ENCODE measurements at regions not wholly inside any gene's neighbourhood (a gene's known extent, or its start where the extent isn't known, plus 50 kb on each side); places are given as distances from the start of the nearest gene placed in this dataset.
A peak's percentile ranks its signal among the peaks of the same experiment; 100 is the strongest.
"Not testable (repeated sequence)": the region's sequence is repeated elsewhere in the genome, so short reads cannot be mapped to it uniquely, and the experiment has no call there.

DNA sequence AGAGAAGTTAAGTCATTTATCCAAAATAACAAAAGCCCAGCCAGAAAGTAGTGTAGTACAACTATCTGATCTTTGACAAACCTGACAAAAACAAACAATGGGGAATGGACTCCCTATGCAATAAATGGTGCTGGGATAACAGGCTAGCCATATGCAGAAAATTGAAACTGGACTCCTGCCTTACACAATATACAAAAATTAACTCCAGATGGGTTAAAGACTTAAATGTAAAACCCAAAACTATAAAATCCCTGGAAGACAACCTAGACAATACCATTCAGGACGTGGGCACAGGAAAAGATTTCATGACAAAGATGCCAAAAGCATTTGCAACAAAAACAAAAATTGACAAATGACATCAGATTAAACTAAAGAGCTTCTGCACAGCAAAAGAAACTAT is 561.4 kb upstream of the CHAC2 start:
- not testable (repeated sequence) for DNase-seq (ENCODE audit: low spot score)

GRCh38 chr2:53202063-53202462 is 565.5 kb upstream of the CHAC2 start:
- DNase-seq (ENCODE audit: low spot score), result peak; percentile 20

- no peak for DNase-seq (ENCODE audit: low spot score)
Observed at GRCh38 chr2:53200072-53200471, 567.5 kb upstream of the CHAC2 start.

DNA sequence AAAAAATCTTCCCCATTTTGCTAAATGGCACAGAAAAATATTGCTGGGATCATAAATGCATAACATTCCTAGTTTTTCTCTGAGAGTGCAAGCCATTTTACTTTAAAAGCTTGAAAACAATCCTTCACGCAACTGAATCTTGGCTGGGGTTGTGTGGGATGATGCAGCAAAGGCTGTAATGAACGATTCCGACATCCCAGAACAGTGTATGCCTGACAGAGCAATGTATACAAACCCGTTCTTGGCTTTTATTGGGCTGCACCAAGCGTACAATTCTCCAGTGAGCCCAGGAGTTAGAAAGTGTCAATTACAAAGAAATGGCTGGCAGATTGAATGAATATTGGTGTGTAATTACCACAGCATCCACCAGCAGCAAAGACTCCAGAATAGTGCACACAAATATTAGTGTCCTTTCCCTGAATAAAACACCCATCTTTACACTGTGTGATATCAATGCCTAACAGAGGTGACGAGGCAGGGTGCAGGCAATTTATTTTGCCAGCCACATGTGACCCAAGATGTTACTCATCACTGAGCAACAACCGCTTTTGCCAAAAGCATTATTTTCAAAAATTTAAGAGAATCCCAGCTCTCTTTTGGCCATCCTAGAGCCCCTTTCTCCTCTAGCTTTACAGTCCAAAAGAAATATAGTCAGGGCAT is 578.6 kb upstream of the CHAC2 start:
- DNase-seq (ENCODE audit: low spot score), result no peak

DNA sequence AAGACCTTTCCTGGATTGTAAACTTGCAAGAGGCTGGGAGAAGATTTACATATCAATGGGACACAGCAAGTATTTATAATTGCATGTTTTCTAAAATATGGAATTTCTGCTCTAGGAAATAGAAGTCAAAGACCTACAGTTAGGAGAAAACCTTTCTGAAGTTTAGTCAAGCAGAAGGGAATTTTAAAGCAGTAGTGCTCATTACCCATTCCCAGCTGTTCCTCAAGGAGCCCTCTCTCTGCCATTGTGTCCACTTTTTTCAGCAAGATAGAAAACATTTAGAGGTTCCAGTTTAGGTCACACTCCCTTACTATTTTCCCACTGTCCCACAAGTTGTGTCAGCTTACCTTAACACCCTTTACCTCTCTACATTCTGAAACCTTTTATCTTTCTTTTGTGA is 584.0 kb upstream of the CHAC2 start:
- DNase-seq (ENCODE audit: low spot score), result no peak

GRCh38 chr2:53182601-53183000 is 585.0 kb upstream of the CHAC2 start:
- DNase-seq (ENCODE audit: low spot score), result no peak

DNA sequence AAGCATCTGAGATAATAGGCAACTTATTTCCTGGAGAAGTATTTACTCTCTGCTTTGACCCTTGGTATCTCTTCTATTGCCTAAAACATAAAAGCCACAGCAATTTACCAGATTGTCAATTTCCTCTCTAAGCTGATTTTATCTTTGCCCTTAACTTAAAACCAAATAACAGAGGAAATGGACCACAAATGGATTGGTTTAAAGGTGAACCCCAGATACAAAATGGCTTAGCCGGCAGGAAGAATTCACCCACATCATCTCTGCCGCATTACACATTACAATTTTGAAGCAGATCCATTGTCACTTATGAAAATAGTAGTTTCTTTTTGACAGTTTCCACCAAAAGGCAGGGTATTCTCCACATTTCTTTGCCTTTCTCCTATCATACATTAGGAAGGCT is 585.8 kb upstream of the CHAC2 start:
- DNase-seq (ENCODE audit: low spot score), result no peak

- DNase-seq (ENCODE audit: low spot score), result no peak
Observed at GRCh38 chr2:53177327-53177726, 590.3 kb upstream of the CHAC2 start.

DNA sequence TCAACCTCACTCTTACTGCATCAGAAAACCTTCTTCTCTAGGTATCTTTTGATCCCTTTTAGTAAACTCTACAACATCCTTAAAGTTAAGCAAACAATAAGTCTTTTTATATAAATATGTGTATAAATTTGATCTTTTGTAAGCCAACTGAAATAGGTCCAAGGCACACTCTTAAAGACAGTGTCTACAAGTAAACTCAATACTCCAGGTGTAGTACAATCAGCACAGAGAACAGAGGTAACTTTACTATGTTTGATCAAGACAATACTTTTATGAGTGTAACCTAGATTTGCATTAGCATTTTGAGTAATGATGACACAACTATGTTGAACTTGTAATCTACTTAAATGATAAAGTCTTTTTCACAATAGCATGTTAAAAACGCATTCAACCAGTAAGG is 593.1 kb upstream of the CHAC2 start:
- no peak for DNase-seq (ENCODE audit: low spot score)

- no peak for DNase-seq (ENCODE audit: low spot score)
Observed at GRCh38 chr2:53173698-53174455, 593.7 kb upstream of the CHAC2 start.

- DNase-seq (ENCODE audit: low spot score), result no peak
Observed at GRCh38 chr2:53173091-53173490, 594.5 kb upstream of the CHAC2 start.

- DNase-seq (ENCODE audit: low spot score), result no peak
Observed at GRCh38 chr2:53170466-53170865, 597.1 kb upstream of the CHAC2 start.

- no peak for DNase-seq (ENCODE audit: low spot score)
Observed at GRCh38 chr2:53167227-53167626, 600.4 kb upstream of the CHAC2 start.

DNA sequence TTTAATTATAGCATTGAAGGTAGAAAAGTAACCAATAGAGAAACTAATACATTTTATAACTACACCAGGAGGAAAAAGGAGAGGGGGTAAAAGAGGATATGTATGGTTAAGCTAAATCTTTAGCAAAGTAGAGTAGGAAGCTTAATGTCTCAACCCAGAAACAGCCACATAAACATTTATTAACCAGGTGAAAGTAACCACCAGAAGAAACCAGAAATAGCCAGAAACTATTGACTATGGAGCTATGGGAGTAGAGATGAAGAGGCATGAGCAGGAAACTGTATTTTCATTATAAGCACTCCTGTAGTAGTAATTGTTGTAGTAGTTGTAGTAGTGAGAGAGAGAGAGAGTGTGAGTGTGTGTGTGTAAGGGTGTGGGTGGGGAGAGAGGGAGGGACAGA is 617.5 kb upstream of the CHAC2 start:
- DNase-seq (ENCODE audit: low spot score), result no peak

DNA sequence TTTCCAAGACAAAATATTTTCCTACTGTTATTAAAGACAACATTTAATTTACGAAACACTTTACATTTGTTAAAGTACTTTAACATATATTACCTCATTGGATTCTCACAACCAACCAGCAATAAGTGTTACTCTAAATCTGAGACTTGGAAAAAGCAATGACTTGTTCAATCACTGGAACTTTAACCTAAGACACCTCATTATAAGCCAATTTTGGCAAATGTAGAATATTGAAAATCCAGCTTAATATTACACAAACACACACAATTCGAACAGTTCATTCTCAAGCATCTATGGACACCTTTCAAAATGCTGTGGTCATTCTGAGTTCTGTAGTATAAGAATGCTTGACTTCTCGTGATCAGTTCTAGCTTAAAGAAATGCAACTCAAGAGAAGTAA is 619.4 kb upstream of the CHAC2 start:
- DNase-seq (ENCODE audit: low spot score), result no peak

- DNase-seq (ENCODE audit: low spot score), result no peak
Observed at GRCh38 chr2:53131416-53131815, 636.2 kb upstream of the CHAC2 start.

GRCh38 chr2:53130441-53130943 is 637.1 kb upstream of the CHAC2 start:
- no peak for DNase-seq (ENCODE audit: low spot score)

GRCh38 chr2:53129851-53130250 is 637.8 kb upstream of the CHAC2 start:
- no peak for DNase-seq (ENCODE audit: low spot score)

DNA sequence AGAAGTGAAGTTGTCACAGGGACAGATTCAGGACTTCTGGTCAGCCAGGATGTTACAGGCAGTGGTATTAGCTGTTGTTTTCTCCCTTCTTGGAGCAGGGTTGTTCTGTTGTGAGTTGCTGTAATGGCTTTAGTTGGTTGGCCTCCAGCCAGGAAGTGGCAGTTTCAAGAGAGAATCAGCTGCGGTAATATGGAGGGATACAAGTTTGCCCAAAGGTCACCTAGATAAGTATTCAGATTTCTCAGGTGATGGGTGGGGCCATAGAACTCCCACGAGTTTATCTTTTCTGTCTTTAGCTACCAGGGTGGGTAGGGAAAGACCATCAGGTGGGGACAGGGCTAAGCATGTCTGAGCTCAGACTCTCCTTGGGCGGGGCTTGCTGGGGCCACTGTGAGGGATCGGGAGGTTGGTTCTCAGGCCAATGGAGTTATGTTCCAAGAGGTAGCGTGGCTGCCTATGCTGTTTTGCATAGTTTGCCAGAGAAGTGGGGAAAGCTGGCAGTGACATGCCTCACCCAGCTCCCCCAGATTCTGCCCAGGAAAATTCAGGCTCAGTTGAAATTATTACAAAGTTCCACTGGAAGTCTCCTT is 640.4 kb upstream of the CHAC2 start:
- DNase-seq (ENCODE audit: low spot score), result no peak

DNA sequence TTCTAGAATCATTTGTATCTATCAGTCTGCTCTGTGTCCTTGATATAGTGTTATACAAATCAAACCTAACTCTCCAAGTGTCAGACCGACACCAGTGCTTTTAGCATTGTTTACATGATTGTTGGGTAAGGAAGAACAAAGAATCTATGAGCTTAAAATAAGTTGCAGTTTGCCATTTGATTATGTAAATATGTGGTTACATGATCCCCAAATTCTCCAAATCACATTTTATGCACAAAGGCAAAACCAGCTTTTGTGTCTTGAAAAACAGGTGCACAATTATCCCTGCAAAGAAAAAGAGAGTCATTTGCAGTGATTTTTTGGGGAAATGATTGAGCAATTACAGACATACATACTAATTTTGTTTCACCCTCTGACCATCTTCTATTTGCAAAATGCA is 652.6 kb upstream of the CHAC2 start:
- DNase-seq (ENCODE audit: low spot score), result no peak

DNA sequence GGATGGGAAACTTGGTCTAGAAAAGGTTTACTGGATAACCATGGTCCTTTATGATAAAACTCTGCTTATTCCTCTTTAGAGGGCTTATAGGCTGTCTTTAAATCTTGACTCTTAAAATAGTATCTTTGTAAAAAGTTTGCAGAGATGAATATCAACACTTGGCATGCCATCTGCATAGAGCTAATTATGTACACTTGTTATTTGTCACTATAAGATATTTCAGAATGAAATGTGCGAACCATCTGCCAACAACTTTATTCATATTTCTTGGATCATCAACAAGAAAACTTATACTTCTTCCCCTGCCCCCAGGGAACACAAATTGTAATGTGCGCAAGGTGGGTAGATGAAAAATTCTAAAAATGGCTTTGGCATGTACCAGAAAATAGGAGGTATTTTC is 653.0 kb upstream of the CHAC2 start:
- no peak for DNase-seq (ENCODE audit: low spot score)

DNA sequence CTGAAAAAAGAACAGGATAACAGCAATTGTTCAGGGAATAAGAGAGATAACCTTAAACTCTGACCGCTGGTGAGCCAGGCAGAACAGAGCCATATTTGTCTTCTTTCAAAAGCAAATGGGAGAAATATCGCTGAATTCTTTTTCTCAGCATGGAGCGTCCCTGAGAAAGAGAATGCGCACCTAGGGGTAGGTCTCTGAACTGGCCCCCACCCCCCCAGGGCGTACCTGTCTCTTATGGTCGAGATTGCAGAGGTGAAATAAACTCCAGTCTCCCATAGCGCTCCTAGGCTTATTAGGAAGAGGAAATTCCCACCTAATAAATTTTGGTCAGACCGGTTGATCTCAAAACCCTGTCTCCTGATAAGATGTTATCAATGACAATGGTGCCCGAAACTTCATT is 655.2 kb upstream of the CHAC2 start:
- not testable (repeated sequence) for DNase-seq (ENCODE audit: low spot score)

DNA sequence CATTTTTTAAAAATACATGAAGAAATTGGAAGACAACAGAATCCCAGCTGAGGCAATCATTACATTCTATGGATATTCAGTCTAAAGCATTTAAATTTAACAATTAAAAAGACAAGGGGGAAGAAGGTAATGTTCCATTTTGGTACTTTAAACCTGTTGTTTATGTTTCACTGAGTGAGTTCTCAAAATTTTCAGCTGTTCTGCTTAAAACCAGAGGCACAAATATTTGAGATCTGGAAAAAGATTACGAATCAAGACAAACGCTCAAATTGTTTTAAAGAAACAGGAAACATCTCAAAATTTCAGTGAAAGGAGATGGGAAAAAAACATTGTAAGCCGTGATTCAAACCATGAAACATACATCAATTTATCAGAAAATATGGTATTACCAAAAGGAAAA is 656.2 kb upstream of the CHAC2 start:
- no peak for DNase-seq (ENCODE audit: low spot score)
